Sigmoid colon (tissue), 4 donors: ENCODE measurements at regions not wholly inside any gene's neighbourhood (a gene's known extent, or its start where the extent isn't known, plus 50 kb on each side); places are given as distances from the start of the nearest gene placed in this dataset.

Experiments used
- EP300 ChIP-seq, 4 donors: sonication (generic); formaldehyde crosslinking; IDR thresholded peaks; one replicate each; pipeline ENCODE4 v1.6.1; 2017; ENCODE audit warnings: antibody characterized with exemption in 4 of 4
- POLR2A ChIP-seq, 2 donors: fragments of 450-650 bp; IDR thresholded peaks; one replicate each; pipeline ENCODE4 v1.6.1; 2016; ENCODE audit warnings: antibody characterized with exemption in 2 of 2, mild to moderate bottlenecking in 2 of 2, moderate library complexity in 2 of 2
- TF ChIP-seq, protein P1 (sequence below), 4 experiments: fragments of 450-650 bp in 3 of 4; fragments of 200-600 bp in 1 of 4; IDR thresholded peaks; one replicate each; pipeline ENCODE4 v1.5.1; 2016 to 2019; ENCODE audit warnings: antibody characterized with exemption in 4 of 4, mild to moderate bottlenecking in 3 of 4, moderate library complexity in 2 of 4

DNA sequence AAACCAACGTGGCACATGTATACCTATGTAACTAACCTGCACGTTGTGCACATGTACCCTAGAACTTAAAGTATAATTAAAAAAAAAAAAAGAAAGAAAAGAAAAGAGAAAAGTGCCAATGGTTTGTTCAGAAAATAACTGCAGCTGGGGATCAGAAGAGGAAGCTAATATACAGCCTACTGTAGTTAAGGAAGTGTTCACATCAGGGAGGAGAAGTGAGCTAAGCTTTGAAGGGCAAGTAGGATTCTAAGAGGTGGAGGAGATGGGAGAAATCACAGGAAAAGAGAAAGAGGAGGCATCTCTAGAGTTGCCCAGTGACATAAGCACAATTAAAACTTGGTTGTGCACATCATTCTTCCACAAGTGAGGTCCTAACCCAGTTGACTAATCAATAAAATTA, 214.4 kb upstream of the DTNBP1 start:
- TF ChIP-seq EP300 (IDR thresholded peaks at IDR 0.05) (no peak), POLR2A (IDR thresholded peaks at IDR 0.05) (no peak)
- TF ChIP-seq, protein P1, sequence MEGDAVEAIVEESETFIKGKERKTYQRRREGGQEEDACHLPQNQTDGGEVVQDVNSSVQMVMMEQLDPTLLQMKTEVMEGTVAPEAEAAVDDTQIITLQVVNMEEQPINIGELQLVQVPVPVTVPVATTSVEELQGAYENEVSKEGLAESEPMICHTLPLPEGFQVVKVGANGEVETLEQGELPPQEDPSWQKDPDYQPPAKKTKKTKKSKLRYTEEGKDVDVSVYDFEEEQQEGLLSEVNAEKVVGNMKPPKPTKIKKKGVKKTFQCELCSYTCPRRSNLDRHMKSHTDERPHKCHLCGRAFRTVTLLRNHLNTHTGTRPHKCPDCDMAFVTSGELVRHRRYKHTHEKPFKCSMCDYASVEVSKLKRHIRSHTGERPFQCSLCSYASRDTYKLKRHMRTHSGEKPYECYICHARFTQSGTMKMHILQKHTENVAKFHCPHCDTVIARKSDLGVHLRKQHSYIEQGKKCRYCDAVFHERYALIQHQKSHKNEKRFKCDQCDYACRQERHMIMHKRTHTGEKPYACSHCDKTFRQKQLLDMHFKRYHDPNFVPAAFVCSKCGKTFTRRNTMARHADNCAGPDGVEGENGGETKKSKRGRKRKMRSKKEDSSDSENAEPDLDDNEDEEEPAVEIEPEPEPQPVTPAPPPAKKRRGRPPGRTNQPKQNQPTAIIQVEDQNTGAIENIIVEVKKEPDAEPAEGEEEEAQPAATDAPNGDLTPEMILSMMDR (IDR thresholded peaks at IDR 0.05), result no peak
